Tibial nerve (tissue), 4 donors: ENCODE measurements at regions not wholly inside any gene's neighbourhood (a gene's known extent, or its start where the extent isn't known, plus 50 kb on each side); places are given as distances from the start of the nearest gene placed in this dataset.

Experiments
- EP300 ChIP-seq, 2 donors: sonication (generic); formaldehyde crosslinking; IDR thresholded peaks; one replicate each; pipeline ENCODE4 v1.6.1; 2017; ENCODE audit warnings: antibody characterized with exemption in 2 of 2, mild to moderate bottlenecking in 1 of 2
- POLR2A ChIP-seq, 2 donors: fragments of 450-650 bp; IDR thresholded peaks; one replicate each; pipeline ENCODE4 v1.6.1; 2017; ENCODE audit warnings: antibody characterized with exemption in 2 of 2, mild to moderate bottlenecking in 2 of 2, moderate library complexity in 2 of 2
- TF ChIP-seq, protein P1 (sequence below), 5 experiments: fragments of 200-600 bp in 3 of 5; fragments of 450-650 bp in 2 of 5; sonication (generic) in 3 of 5; IDR thresholded peaks; one replicate each; pipeline ENCODE4 v1.5.1; 2016 to 2019; ENCODE audit warnings: antibody characterized with exemption in 5 of 5, mild to moderate bottlenecking in 3 of 5, moderate library complexity in 2 of 5

DNA sequence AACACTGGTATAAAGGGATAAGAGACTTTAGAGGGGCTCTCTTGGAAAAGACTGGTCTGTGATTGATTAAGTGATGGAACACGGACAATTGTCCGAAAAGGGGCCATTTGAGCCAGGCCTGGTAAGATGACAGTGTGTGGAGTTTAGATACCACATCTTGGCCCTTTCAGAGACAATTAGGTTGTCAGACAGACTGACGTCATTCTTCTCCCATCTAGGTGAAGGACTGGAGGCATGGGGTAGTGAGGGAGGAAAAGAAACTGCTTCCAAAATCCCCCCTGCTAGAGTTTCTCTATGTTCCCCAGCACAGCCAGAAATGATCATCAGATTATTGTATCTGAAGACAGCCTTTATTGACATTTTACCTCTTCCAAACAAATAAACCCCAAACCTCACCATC is 84.8 kb upstream of the MYO3A start:
- TF ChIP-seq, protein P1, sequence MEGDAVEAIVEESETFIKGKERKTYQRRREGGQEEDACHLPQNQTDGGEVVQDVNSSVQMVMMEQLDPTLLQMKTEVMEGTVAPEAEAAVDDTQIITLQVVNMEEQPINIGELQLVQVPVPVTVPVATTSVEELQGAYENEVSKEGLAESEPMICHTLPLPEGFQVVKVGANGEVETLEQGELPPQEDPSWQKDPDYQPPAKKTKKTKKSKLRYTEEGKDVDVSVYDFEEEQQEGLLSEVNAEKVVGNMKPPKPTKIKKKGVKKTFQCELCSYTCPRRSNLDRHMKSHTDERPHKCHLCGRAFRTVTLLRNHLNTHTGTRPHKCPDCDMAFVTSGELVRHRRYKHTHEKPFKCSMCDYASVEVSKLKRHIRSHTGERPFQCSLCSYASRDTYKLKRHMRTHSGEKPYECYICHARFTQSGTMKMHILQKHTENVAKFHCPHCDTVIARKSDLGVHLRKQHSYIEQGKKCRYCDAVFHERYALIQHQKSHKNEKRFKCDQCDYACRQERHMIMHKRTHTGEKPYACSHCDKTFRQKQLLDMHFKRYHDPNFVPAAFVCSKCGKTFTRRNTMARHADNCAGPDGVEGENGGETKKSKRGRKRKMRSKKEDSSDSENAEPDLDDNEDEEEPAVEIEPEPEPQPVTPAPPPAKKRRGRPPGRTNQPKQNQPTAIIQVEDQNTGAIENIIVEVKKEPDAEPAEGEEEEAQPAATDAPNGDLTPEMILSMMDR (IDR thresholded peaks at IDR 0.05) = no peak
- TF ChIP-seq POLR2A (IDR thresholded peaks at IDR 0.05) (no peak), EP300 (IDR thresholded peaks at IDR 0.05) (no peak)
